Endothelial cell of hepatic sinusoid (primary cell): ENCODE measurements at regions not wholly inside any gene's neighbourhood (a gene's known extent, or its start where the extent isn't known, plus 50 kb on each side); places are given as distances from the start of the nearest gene placed in this dataset.

ENCODE experiments used
- in situ Hi-C: cut with HindIII; loops from 2 replicates; pipeline ENCODE4 v1.10.0; 2017; ENCODE audit warnings: low sequenced_read_pairs

GRCh38 chr11:109093354-109093753, 328.6 kb upstream of the C11orf87 start:
- in situ Hi-C loops: no loop called here

DNA sequence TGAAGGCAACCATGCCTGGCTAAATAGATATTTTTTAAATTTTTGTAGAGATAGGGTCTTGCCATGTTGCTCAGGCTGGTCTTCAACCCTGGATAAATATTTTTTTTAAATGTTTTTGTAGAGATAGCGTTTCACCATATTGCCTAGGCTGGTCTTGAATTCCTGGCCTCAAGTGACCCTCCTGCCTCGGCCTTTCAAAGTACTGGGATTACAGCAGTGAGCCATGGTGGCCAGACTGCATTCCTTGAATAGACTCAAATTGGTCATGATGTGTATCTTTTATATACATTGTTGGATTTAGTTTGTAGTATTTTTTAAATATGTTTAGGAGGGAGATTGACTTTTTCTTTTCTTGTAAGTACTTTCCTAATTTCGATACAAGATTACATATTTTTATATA, 325.7 kb upstream of the C11orf87 start:
- in situ Hi-C loops: no loop called here

DNA sequence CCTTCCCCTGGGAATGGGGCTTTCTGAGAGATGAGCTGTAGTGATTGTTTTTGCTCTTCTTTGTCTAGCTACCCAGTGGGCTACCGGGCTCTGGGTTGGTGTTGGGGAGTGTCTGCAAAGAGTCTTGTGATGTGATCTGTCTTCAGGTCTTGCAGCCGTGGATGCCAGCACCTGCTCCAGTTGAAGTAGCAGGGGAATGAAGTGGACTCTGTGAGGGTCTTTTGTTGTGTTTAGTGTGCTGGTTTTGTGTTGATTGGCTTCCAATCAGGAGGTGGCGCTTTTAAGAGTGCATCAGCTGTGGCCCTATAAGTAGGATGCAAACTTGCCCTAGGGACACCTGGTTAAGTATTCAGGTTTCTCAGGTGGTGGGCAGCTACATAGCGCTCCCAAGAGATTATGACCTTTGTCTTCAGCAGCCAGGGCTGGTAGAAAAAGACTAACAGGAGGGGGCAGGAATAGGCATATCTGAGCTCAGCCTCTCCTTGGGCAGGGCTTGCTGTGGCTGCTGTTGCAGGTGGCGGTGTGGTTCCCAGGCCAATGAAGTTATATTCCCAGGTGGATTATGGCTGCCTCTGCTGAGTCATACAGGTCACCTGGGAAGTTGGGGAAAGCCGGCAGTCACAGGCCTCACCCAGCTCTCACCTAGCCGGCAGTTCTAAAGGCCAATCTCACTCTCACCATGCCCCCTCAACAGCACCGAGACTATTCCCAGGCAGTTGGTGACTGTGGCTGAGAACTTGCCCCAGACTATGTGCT, 315.7 kb upstream of the C11orf87 start:
- in situ Hi-C loops: no loop called here

GRCh38 chr11:109109150-109109549, 312.8 kb upstream of the C11orf87 start:
- in situ Hi-C loops: no loop called here

DNA sequence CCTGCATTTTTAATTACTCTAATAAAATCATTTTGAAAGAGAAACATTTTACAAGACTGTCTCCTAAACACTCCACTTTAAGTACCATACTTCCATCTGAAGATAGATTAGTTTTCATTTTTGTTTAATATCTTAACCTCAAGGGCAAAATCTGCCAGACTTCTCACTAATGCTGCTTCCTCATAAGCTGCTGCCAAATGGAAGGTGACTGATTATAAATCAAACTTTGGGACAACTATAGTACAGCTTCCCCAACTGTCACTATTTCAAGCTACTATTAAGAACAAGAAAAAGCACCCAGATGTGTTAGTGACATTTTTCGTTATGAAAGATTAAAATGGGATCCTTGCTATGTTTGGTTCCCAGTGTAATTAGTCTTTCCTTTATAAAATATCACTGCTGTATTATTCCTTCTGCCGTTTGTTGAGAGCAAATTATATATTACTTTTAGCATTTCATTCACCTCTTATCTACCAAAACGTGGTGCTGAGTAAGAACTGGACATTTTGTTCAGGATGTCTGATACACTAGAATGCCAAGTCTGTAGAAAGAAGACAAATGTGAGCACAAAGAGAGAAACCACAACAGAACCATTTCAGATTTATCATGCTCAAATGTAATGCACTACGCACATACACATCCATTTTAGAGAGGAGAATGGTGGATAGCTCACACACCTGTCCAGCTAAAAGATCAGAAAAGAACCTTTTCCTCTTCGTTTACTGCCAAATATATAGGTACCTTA, 312.2 kb upstream of the C11orf87 start:
- in situ Hi-C loops: no loop called here

GRCh38 chr11:109112261-109112660, 309.7 kb upstream of the C11orf87 start:
- in situ Hi-C loops: no loop called here

GRCh38 chr11:109112821-109113280, 309.1 kb upstream of the C11orf87 start:
- in situ Hi-C loops: no loop called here

- in situ Hi-C loops: no loop called here
These were observed 301.6 kb upstream of the C11orf87 start for GRCh38 chr11:109120341-109120740.

GRCh38 chr11:109121173-109121932, 300.6 kb upstream of the C11orf87 start:
- in situ Hi-C loops: no loop called here

DNA sequence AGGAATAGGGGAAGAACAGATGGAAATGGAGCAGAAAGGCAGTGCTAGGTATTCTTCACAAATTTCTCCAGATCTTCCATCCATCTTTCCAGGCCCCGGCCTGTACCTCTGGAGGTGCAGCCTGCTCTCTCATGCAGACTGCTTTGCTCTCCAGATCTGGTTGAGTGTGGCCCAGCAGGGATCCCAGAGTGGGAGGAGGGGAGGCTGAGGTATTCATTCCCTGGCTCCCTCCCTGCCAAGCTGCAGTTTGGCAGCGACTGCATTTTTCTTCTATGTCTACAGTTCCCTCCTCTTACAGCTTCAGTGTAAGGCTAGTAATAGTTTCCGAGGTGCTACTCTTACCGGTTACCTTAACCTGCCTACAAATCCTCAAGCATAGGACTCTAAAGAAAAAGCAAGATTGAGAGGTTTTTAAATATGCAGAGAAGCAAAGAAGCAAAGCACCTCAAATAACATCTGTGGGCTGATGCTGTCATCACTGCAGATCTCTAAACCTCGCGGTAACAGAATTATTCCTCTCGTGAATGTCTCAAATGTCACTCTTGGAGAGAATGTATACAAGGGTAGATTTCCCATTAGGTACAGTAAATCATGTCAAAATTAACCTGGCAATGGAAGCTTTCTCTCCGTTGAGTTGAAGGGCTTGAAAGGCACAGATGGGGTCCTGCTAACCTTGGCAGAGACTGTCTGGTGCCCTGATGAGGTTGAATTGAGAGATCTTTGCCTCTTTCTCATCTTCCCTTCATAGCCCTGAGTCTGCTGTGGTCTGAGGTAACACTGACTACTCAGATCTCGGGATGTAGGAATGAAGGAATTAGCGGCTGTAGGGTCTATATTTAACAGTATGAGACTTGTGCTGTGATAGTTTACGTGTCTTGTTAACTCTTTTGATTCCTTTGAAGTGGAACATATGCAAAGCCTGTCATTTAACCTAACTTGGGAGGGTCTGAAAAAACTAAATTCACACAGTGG, 297.9 kb upstream of the C11orf87 start:
- in situ Hi-C loops: no loop called here

- in situ Hi-C loops: no loop called here
These were observed 291.1 kb upstream of the C11orf87 start for GRCh38 chr11:109130910-109131309.

- in situ Hi-C loops: no loop called here
These were observed 289.5 kb upstream of the C11orf87 start for GRCh38 chr11:109132539-109132938.

- in situ Hi-C loops: no loop called here
These were observed 288.8 kb upstream of the C11orf87 start for GRCh38 chr11:109133159-109133558.

DNA sequence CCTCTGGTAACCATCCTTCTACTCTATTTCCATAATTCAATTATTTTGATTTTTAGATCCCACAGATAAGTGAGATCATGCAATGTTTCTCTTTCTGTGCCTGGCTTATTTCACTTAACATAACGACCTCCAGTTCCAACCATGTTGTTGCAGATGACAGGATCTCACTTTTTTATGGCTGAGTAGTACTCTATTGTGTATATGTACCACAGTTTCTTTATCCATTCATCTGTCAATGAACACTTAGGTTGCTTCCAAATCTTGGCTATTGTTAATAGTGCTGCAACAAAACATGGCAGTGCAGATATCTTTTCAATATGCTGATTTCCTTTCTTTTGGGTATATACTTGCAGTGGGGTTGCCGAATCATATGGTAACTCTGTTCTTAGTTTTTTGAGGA, 286.4 kb upstream of the C11orf87 start:
- in situ Hi-C loops: no loop called here

DNA sequence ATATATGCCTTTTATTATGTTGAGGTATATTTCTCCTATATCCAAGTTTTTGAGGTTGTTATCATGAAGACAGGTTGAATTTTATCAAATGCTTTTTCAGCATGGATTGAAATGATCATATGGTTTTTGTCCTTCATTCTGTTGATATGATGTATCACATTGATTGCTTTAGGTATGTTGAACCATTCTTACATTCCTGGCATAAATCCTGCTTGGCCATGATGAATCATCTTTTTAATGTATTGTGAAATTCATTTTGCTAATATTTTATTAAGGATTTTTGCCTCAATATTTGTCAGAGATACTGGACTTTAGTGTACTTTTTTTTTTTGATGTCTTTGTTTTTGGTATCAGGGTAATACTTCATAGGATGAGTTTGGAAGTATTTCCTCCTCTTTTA, 283.8 kb upstream of the C11orf87 start:
- in situ Hi-C loops: no loop called here

DNA sequence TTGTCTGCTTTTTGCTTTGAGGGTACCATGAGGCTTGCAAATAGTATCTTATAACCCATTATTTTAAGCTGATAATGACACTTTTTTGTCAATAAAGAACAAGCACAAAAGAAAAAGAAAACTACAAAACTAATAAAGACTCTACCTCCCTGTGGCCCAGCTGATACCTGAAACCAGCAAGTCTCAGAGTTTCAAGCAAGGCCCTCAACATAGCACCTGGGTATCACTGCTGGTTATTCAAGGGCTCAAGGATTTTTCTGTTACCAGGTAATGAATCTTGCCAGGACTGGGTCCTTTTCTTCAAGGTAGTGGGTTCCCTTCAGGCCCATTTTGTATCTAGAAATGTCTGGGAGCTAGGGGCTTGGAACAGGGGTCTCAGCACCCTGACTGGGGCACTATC, 281.6 kb upstream of the C11orf87 start:
- in situ Hi-C loops: no loop called here

- in situ Hi-C loops: no loop called here
These were observed 281.0 kb upstream of the C11orf87 start for GRCh38 chr11:109140857-109141515.

GRCh38 chr11:109145287-109145686, 276.7 kb upstream of the C11orf87 start:
- in situ Hi-C loops: no loop called here

GRCh38 chr11:109147726-109148125, 274.3 kb upstream of the C11orf87 start:
- in situ Hi-C loops: no loop called here

- in situ Hi-C loops: no loop called here
These were observed 273.3 kb upstream of the C11orf87 start for GRCh38 chr11:109148669-109149068.
